HG02852 (cell line): ENCODE measurements at regions not wholly inside any gene's neighbourhood (a gene's known extent, or its start where the extent isn't known, plus 50 kb on each side); places are given as distances from the start of the nearest gene placed in this dataset.
"Not testable (repeated sequence)": the region's sequence is repeated elsewhere in the genome, so short reads cannot be mapped to it uniquely, and the experiment has no call there.

ENCODE experiments used
- ATAC-seq: cut with Tn5 transposase; IDR thresholded peaks from one replicate; pipeline ENCODE4 v1.9.1; 2021; ENCODE audit warnings: mild to moderate bottlenecking, moderate library complexity; ENCODE audit not compliant: unreplicated experiment

DNA sequence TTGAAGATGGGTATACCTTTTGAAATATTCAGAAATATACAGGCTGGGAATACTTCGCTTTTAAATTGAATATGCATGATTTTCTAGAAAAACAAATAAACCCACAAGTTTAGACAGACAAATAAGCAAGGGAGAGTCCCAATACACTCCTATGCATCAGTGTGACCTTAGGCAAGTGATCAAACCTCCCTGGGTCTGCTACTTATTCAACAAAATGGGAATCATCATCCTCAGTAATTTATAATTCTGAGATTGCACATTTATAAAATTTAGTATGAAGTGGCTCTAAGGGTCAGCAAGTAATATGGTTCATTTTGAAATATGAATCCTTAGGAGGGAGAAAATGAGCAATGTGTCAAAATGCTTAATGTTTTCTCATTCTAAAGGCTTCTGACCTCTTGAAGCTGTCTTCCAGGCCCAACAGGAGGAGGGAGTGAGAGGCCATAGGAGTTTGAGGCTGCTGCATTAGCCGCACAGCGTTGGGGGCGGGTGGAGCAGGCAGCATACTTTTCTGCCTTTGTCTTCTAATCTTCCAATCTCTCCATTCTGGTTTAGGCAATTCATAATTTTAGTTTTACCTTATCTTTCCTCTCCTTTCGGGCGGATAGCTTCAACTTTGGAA, 155.1 kb downstream of the TRIB2 start:
- ATAC-seq: no peak

DNA sequence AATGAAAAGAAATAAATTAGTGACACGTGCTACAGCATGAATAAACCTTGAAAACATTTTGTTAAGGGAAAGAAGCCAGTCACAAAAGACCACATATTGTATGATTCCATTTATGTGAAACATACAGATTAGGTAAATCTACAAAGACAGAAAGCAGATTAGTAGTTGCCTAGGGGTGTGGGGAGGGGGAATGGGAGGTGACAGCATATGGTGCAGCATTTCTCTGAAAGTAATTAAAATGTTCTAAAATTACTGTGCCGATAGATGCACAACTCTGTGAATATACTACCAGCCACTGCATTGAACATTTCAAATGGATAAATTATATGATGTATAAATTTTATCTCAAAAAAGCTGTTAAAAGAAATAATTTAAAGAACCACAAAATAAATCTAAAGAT, 161.0 kb downstream of the TRIB2 start:
- no peak for ATAC-seq

DNA sequence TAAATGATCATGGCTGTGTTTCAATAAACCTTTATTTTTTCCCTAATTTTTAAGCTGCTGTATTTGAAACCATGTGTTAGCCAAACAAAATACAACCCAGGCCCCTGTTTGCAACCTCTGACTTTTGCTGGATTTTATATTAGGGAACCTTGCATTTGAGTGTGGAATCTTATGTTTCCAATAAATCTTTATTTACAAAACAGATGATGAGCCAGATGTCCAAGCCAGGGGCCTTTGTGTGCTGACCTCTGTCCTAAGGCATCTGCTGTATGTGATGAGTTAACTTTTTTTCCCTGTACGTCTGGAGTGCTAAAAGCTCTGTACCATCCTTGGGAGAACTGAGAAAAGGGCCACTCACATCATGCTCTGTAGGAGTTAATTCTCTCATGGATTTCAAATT, 162.9 kb downstream of the TRIB2 start:
- no peak for ATAC-seq

DNA sequence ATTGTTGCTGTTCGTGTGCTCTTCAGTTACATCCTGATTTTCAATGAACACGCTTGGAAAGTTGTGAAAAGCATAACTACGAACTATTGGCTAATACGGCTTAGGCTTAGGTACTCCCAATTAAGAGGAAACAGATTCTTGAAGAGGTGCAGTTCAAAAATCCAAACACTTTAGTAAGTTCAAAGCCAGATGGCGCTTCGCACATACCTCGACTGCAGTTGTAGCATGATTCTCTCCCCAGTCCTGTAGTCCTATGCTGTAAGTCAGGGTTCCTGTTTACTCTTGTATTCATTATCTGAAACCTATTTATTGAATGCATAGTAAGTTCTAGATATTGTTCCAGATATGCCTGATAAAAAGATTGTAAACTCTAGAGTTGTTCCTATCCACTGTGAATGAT, 165.2 kb downstream of the TRIB2 start:
- no peak for ATAC-seq

DNA sequence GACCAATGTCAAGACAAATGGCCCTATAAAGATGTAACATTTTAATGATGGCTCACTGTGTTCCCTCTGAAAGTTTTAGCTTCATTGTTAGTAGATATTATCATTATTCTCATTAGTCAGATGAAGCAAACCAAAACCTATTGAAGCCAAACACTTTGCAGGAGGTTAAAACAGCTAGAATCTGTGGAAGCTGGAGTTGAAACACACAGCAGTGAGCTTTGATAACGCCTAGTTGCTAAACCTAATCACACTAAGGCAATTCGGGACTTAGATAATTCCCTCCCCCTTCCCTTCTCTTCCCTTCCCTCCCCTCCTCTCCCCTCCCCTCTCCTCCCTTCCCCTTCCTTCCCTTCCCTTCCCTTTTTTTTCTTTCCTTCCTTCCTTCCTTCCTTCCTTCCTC, 165.7 kb downstream of the TRIB2 start:
- no peak for ATAC-seq

DNA sequence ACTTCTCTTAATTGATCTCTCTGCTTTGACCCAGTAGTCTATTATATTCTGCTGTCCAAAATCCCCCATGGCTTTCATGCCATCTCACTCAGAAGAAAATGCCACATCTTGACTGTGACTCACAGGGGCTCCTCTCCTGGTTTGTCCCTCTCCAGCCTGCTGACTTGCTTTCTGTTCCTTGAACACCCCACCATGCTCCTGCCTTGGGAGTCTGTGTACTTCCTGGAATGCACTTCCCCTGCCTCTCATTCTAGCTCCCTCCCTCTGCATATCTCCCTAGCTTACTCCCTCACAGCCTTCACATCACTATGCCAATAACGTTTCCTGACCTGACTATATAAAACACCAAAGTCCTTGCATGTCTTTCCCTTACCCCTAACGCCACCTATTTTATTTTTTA, 167.2 kb downstream of the TRIB2 start:
- no peak for ATAC-seq

DNA sequence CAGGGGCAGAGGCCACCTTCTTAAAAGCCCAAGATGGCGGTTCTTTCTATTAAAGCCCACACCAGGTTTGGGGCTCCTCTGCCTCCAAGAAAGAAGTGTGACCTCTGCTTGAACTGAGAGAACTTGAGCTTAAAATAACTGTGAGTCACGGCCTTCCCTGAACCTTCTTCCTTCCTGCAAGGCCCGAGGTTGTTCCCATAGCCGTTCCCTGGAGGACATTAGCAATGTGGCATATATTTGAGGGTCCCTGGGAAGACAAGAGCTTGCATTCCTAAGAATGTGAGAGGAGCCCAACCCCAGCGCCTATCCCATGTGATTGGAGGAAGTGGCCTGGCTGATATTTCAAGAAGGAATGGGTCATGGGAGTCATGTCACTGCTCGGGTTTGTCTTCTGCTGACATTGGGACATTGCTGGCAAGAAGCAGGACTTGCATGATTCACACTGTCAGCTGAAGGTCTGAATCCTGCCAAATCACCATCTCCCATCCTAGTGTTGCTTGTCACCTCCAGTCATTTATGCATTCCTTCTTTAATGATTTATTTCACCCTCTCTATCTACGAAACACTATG, 168.1 kb downstream of the TRIB2 start:
- no peak for ATAC-seq

DNA sequence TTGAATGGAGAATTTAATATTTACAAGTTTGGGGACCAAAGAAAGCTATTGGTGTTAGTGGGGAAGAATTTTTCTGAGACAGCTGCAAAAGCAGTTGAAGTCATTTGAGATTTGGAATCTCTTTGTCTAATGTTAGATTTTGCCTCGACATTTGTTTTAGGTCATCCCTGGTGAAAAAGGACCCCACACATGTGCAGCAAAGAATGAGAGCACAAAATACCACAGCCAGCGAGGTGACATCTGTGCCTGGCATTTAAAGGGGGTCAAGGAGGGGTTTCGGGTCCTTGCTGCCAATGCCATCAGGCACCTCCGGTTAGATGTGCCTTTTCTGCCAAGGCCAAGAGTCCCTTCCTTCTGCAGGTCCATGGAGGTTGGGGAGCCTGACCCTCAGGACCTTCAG, 173.3 kb downstream of the TRIB2 start:
- no peak for ATAC-seq

DNA sequence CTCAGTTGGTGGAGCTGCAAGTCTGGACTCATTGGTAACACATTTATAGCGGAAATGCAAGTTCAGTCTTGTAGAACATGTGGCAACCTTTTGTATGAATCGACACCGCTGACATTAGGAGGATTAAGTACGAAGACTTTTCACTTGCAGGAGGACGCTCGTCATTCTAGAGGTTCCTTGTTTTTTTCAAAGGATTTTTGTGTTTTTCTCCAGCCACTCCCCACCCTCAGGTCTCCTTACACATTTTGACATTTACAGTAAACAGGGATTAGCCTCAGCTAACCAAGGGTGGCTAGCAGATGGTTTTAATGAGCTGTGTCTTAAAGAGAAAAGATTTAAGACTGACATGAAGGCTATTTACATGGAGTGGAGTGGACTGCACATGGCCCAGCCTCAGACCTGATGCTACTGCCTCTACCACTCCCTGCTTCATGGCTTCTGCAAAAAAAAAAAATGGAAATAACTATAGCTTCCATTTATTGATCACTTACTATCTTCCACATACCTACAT, 173.8 kb downstream of the TRIB2 start:
- ATAC-seq: no peak

DNA sequence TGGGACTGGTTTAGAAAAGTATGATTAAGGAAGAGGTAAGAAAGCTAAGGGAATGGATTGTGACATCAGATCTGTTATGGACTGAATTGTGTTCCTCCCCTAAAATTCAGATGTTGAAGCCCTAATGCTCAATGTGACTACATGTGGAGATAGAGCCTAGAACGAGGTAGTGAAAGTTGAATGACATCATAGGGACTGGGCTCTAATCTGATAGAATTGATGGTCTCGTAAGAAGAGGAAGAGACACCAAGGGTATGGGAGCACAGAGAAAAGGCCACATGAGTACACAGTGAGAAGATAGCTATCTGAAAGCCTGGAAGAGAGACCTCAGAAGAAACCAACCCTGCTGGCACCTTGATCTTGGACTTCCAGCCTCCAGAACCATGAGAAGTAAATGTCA, 178.3 kb downstream of the TRIB2 start:
- no peak for ATAC-seq

DNA sequence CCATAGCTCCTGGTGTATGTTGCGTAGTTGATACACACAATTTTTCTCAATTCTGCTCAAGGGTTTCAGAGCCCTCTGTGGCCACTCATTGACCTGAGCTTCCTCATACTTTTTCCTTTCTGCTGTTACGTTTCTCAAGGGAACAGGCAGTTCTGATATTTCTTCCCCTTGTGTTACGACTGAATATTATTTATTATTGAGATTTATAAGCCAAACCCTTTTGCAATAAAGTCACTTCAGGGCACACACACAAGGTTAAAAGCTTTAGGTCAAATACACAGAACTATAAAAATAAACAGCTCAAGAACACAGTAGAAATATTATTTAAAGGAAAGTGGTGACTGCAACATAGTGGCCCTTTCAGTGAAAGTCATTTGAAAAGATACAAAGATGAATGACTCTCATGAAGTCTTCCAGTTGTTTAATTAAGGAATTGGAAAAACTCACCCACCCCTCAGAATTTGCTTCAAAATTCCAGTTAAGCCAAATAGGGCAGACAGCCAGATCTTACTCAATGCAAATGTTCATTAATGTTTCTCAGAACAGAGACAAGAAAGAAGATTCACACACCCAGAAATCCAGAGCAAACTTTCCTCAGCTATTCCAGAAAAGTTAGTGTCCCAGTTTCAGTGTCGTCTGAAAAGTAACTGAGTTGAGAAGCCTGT, 179.7 kb downstream of the TRIB2 start:
- no peak for ATAC-seq

DNA sequence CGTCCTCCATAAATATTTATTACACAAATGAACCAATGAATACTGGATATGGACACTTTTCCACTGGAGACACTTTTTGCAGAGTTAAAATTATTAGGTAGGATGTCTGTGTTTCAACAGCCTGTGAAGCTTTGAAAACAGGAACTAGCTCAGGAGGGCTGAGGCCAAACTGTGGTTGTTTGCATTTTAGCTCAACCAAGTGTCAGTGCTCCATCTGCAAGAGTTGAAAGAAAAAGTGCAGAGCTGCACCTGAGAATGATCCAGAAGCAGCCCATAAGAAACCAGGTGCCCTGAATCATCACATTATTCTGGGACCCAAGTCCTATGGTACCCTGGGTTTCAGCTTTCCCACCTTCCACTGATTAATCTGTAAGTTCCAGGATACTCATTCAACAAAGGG, 180.4 kb downstream of the TRIB2 start:
- no peak for ATAC-seq

DNA sequence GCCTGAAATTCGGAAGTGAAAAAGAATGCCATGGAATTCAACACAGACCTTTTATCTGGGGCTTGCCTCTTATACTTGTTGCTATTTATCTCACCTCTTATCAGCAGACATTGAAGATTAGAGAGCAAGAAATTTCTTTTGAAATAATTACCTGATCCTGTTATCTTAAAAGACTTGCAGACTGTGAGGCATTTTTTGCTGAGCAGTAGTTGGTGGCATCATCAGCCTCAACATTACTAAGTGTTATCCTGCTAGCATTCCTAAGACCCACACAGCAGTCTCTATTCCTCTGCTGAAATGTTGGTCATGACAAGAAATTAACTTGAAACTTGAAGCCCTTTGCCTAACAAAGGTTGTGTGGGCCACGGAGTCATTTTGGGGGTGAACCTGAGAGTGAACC, 186.5 kb downstream of the TRIB2 start:
- ATAC-seq: no peak

DNA sequence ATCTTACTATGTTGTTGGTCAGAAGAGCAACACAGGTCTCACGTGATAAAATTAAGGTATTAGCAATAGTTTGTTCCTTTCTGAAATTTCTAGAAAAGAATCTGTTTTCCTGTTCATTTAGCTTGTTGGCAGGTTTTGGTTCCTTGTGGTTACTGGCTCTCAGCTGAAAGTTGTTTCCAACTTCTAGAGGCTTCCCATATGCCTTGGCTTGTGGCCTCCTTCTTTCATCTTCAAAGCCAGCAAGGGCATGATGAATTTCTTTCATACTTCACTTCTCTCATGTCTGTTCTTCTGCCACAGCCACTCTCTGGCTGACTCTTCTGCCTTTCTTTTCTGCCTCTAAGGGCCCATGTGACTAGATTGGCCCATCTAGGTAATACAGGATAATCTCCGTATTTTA, 193.7 kb downstream of the TRIB2 start:
- no peak for ATAC-seq

DNA sequence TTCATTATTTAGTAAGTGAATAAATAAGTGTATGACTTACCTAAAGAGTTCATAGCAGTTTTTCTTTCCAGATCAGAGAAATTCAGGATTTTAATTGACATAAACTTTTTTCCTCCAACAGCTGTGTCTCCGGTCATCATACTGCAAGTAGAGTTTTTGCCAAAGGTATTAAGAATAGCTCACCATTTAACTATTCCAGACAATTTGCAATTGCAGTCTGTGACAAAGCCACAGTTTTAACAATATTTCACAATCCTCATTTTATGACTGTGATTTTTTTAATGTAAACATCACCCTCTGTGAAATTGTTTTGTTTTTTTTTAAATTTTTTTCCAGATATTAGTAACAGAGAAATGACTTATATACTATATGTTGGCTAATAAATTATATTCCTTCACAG, 199.1 kb downstream of the TRIB2 start:
- ATAC-seq: no peak

DNA sequence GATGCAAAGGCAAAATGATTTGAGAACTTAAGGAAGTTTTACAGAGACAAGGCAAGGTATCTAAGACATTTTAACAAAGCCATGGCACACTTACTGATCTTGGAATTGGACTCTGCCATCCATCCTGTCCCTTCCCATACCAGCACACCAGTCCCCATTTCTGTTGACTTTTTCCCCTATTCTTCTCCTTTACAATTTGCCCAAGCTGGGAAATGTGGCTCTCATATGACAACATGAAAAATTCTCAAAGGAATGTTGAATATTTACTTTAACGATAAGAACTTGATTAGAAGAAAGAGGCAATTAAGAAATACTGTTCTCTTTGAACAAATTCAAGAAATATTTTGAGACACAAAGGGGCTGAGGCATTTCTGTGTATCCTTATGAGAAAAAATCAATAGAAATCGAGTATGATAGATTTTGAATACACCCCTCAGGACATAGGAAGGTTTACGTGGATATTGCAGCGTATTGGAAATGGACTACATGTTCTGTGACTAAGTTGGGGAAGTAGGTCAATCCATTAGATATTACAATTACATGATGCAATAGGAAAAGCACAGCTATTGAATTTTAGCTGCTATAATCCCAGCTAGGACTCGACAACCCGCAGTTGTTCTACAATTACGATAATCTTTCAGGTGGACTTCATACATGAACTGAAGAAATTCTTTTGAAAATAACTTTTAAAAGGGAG, 201.6 kb downstream of the TRIB2 start:
- ATAC-seq: no peak

DNA sequence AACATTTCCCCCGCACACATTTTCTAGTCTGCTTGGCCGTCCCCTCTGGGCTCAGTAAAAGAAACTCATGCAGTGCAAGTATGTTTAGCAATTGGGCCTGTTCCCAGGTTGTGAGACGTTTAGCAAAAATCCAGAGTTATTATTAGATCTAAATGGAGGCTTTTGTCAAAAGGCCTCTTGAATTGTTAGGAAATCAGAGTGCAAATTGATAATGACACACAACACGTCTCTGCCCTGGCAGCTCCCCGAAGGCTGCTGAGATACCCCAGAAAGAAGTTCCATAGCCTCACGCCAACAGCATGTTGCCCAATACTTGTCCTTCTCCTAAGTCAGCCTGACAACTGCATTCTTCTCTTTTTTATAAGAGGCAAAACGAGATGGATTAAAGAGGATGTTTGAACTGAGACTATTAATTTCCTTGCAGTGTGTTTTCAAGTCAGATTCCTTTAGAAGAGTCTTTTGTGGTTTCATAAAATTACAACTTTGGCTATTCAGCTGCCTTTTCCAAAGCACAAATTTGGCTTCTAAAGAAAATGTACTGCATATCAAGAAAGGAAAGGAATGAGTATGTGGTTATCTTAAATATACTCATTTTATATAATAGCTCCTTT, 202.2 kb downstream of the TRIB2 start:
- ATAC-seq: no peak

DNA sequence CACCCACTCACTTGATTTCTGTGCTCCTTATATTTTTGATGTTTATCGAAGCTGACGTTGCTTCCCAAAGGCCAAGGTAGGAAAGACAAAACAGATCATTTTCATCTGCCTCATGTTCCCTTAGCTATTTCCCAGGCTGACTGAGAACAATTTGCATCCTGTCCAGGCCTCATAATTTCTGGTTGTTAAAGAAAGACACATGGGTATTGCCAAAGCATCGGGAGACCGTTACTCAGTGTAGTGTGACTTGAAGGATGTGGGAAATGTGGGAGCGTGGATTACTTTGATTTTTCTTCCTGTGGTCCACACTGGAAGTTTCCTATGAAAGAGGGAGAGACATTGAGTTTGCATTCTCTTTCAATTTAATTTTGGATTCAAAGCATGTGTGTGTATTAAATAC, 204.6 kb downstream of the TRIB2 start:
- ATAC-seq: no peak

DNA sequence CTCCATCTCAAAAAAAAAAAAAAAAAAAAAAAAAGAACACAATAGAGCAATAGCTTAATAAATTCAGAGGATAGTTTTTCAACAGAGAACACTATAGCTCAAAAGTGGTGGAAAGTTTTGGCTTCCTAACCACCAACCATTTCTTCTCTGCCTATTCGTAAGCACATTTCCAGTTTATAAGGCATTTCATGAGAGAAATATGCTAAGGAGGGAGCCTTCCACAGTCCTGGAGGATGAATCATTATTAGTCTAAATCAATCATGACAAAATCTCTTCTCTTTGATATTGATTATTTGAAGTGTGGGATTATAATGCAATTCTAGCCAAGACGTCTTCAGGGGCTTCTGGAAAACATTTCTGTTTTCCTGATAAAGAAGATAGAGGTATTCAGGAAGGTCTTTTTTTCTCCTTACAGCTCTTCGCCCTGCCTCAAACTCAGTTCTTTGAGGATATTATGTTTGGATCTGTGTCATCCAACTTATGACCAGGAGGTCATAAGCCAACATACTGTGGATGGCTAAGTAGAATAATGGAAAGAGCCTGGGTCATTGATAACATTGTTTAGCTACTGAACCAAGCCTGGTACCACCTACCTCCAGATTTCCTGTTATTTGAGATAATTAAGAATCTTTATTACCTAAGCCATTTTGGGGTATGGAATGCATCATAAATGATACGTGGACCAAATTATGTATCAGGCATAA, 207.3 kb downstream of the TRIB2 start:
- no peak for ATAC-seq

DNA sequence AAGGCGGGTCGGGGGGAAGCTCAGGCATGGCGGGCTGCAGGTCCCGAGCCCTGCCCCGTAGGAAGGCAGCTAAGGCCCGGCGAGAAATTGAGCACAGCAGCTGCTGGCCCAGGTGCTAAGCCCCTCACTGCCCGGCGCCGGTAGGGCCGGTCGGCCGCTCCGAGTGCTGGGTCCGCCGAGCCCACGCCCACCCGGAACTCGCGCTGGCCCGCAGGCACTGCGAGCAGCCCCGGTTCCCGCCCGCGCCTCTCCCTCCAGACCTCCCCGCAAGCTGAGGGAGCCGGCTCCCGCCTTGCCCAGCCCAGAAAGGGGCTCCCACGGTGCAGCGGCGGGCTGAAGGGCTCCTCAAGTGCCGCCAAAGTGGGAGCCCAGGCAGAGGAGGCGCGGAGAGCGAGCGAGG, 209.9 kb downstream of the TRIB2 start:
- not testable (repeated sequence) for ATAC-seq

DNA sequence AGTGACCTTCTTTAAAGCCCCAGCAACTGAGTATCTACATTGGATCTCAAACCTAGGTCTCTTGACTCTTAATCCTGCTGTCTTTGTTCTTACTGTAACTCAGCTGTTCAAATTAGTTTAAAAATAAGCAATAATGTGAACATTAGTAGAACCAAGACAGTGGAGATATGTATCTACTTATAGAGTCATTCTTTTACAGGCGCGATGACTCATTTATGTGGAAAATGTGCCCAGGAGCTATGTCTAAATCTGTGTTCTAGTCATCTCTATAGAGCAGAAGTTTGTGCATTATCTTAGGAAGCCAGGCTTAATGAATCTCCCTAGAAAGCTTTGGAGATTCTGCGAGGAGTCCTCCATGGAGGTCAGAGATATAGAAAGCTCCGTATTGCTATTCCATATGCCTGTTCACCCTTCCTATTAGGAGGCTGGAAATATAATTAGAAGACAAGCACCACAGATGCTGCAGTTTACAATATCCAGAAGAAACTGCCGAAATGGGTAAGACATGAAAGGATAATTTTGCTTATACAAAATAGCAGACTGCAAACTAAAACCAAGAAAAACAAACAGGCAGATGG, 211.6 kb downstream of the TRIB2 start:
- no peak for ATAC-seq
